Stimulated activated CD4-positive, alpha-beta T cell treated with anti-CD3 and anti-CD28 coated beads, TNF-alpha, amount 100 ng/mL, for 48 hours (primary cell): ENCODE measurements at regions not wholly inside any gene's neighbourhood (a gene's known extent, or its start where the extent isn't known, plus 50 kb on each side); places are given as distances from the start of the nearest gene placed in this dataset.

Experiments
- DNase-seq, 3 donors: peaks; one replicate each; pipeline ENCODE4 v3.0.0-alpha.2; 2020; ENCODE audit warnings: low read depth in 3 of 3

- DNase-seq = no peak
Observed at GRCh38 chr4:181599134-181599533, 644.1 kb upstream of the TENM3 start.

- DNase-seq = no peak
Observed at GRCh38 chr4:181601103-181601502, 642.1 kb upstream of the TENM3 start.

GRCh38 chr4:181604546-181604945 lies 638.7 kb upstream of the TENM3 start:
- DNase-seq = no peak

- DNase-seq = no peak
Observed at GRCh38 chr4:181606300-181606699, 636.9 kb upstream of the TENM3 start.

- no peak for DNase-seq
Observed at GRCh38 chr4:181608181-181608580, 635.0 kb upstream of the TENM3 start.

- no peak for DNase-seq
Observed at GRCh38 chr4:181611033-181611711, 632.0 kb upstream of the TENM3 start.

- no peak for DNase-seq
Observed at GRCh38 chr4:181611946-181612600, 631.1 kb upstream of the TENM3 start.

- DNase-seq = no peak
Observed at GRCh38 chr4:181613200-181613599, 630.0 kb upstream of the TENM3 start.

GRCh38 chr4:181618038-181618618 lies 625.1 kb upstream of the TENM3 start:
- no peak for DNase-seq

GRCh38 chr4:181618896-181619295 lies 624.3 kb upstream of the TENM3 start:
- no peak for DNase-seq

- no peak for DNase-seq
Observed at GRCh38 chr4:181619651-181620050, 623.6 kb upstream of the TENM3 start.

- no peak for DNase-seq
Observed at GRCh38 chr4:181637186-181638105, 605.8 kb upstream of the TENM3 start.

- DNase-seq = no peak
Observed at GRCh38 chr4:181643466-181643865, 599.7 kb upstream of the TENM3 start.

- DNase-seq = no peak
Observed at GRCh38 chr4:181645489-181645888, 597.7 kb upstream of the TENM3 start.

- no peak for DNase-seq
Observed at GRCh38 chr4:181646864-181647263, 596.3 kb upstream of the TENM3 start.

GRCh38 chr4:181647396-181648147 lies 595.6 kb upstream of the TENM3 start:
- no peak for DNase-seq

- no peak for DNase-seq
Observed at GRCh38 chr4:181650033-181650825, 593.0 kb upstream of the TENM3 start.

GRCh38 chr4:181656748-181657147 lies 586.5 kb upstream of the TENM3 start:
- DNase-seq = no peak

- no peak for DNase-seq
Observed at GRCh38 chr4:181659202-181659601, 584.0 kb upstream of the TENM3 start.

GRCh38 chr4:181659876-181660275 lies 583.3 kb upstream of the TENM3 start:
- DNase-seq = no peak

GRCh38 chr4:181661090-181661489 lies 582.1 kb upstream of the TENM3 start:
- DNase-seq = no peak
